Transverse colon (tissue), 4 donors: ENCODE measurements at regions not wholly inside any gene's neighbourhood (a gene's known extent, or its start where the extent isn't known, plus 50 kb on each side); places are given as distances from the start of the nearest gene placed in this dataset.

ENCODE experiments used
- CTCF ChIP-seq, 5 experiments: fragments of 200-600 bp in 3 of 5; fragments of 450-650 bp in 2 of 5; sonication (generic) in 3 of 5; IDR thresholded peaks; 1 replicate in 2 of 5; 2 replicates in 3 of 5; pipeline ENCODE4 v1.5.1; 2016 to 2017; ENCODE audit warnings: antibody characterized with exemption in 5 of 5, inconsistent platforms in 3 of 5, mild to moderate bottlenecking in 2 of 5, moderate library complexity in 1 of 5
- POLR2AphosphoS5 ChIP-seq, 3 donors: sonication (generic); formaldehyde crosslinking; IDR thresholded peaks; one replicate each; pipeline ENCODE4 v1.6.1; 2016; ENCODE audit warnings: antibody characterized with exemption in 3 of 3

- TF ChIP-seq CTCF (IDR thresholded peaks at IDR 0.05): no peak
- TF ChIP-seq POLR2AphosphoS5 (IDR thresholded peaks at IDR 0.05): no peak
Observed at GRCh38 chr15:62986948-62987347, 55.6 kb upstream of the TPM1 start.
